Suppressor macrophage treated with lipopolysaccharide for 1 hour (primary cell): ENCODE measurements at regions not wholly inside any gene's neighbourhood (a gene's known extent, or its start where the extent isn't known, plus 50 kb on each side); places are given as distances from the start of the nearest gene placed in this dataset.
"Not testable (repeated sequence)": the region's sequence is repeated elsewhere in the genome, so short reads cannot be mapped to it uniquely, and the experiment has no call there.

Experiments
- DNase-seq, 3 donors: peaks; one replicate each; pipeline ENCODE4 v3.0.0-alpha.2; 2020 to 2022

GRCh38 chr13:112150352-112150751 is 83.4 kb downstream of the SOX1 start:
- DNase-seq, result no peak

GRCh38 chr13:112152846-112153245 is 85.9 kb downstream of the SOX1 start:
- no peak for DNase-seq

- DNase-seq, result no peak
Observed at GRCh38 chr13:112153364-112153763, 86.4 kb downstream of the SOX1 start.

GRCh38 chr13:112153846-112154245 is 86.9 kb downstream of the SOX1 start:
- no peak for DNase-seq

GRCh38 chr13:112154301-112155060 is 87.5 kb downstream of the SOX1 start:
- DNase-seq, result no peak

- DNase-seq, result no peak
Observed at GRCh38 chr13:112158961-112159360, 92.0 kb downstream of the SOX1 start.

- DNase-seq, result no peak
Observed at GRCh38 chr13:112159575-112160547, 92.9 kb downstream of the SOX1 start.

GRCh38 chr13:112160558-112160957 is 93.6 kb downstream of the SOX1 start:
- no peak for DNase-seq

- DNase-seq, result no peak
Observed at GRCh38 chr13:112161521-112162301, 94.8 kb downstream of the SOX1 start.

- DNase-seq, result not testable (repeated sequence)
Observed at GRCh38 chr13:112163691-112164660, 97.0 kb downstream of the SOX1 start.

GRCh38 chr13:112165712-112166111 is 98.8 kb downstream of the SOX1 start:
- DNase-seq, result no peak

- DNase-seq, result no peak
Observed at GRCh38 chr13:112168761-112169160, 101.8 kb downstream of the SOX1 start.

GRCh38 chr13:112169941-112170822 is 103.2 kb downstream of the SOX1 start:
- no peak for DNase-seq

GRCh38 chr13:112170823-112171569 is 104.0 kb downstream of the SOX1 start:
- no peak for DNase-seq

- no peak for DNase-seq
Observed at GRCh38 chr13:112171570-112171965, 104.6 kb downstream of the SOX1 start.

- DNase-seq, result no peak
Observed at GRCh38 chr13:112172017-112172416, 105.1 kb downstream of the SOX1 start.

- DNase-seq, result no peak
Observed at GRCh38 chr13:112172641-112173251, 105.8 kb downstream of the SOX1 start.

- no peak for DNase-seq
Observed at GRCh38 chr13:112174476-112175110, 107.6 kb downstream of the SOX1 start.
